Endothelial cell of umbilical vein (primary cell): ENCODE measurements at regions not wholly inside any gene's neighbourhood (a gene's known extent, or its start where the extent isn't known, plus 50 kb on each side); places are given as distances from the start of the nearest gene placed in this dataset.

Source experiments
- BruUV-seq: library from RNA; stranded (reverse); fragments of 400-500 nt; replicated peaks from 2 replicates; lab custom pipeline; 2021; lab: Mats Ljungman, UMichigan
- CTCF ChIA-PET: fragments of 300-600, 350-600 bp; sonication (Branson Sonifier 250); formaldehyde crosslinking; loops from one replicate; lab custom pipeline; 2021; ENCODE audit warnings: antibody characterized with exemption, inconsistent platforms; lab: Charles Lee
- POLR2A ChIA-PET: fragments of 300-600, 350-600 bp; sonication (Branson Sonifier 250); formaldehyde crosslinking; loops from one replicate; lab custom pipeline; 2021; ENCODE audit warnings: antibody characterized with exemption, inconsistent platforms; lab: Charles Lee
- DNase-seq: peaks from one replicate; pipeline ENCODE4 v3.0.0-alpha.2; 2011; ENCODE audit warnings: low read depth, low spot score
- FAIRE-seq: peaks from 2 replicates; lab custom pipeline; 2011; peaks lifted over from hg19 to GRCh38; lab: Jason Lieb, UNC
- H2AFZ ChIP-seq: 2 replicates; pipeline ENCODE4 v1.6.0; 2012; ENCODE audit warnings: low read depth, low read length, control low read depth, inconsistent platforms
- H3K27ac ChIP-seq: 2 replicates; pipeline ENCODE4 v1.5.1; 2011; ENCODE audit warnings: low read depth, mild to moderate bottlenecking, control low read depth, low read length, moderate library complexity; ENCODE audit not compliant: insufficient read depth
- H3K27me3 ChIP-seq, 2 experiments: 2 replicates each; pipeline versions ENCODE4 v1.6.0 to v1.6.1; 2011; ENCODE audit warnings: low read length in 2 of 2, mixed read lengths in 1 of 2; ENCODE audit not compliant: control insufficient read depth in 2 of 2, insufficient read depth in 2 of 2
- H3K36me3 ChIP-seq, 2 experiments: 2 replicates in 1 of 2; 3 replicates in 1 of 2; pipeline ENCODE4 v1.5.1; 2011; ENCODE audit warnings: low read length in 2 of 2, mild to moderate bottlenecking in 1 of 2, moderate library complexity in 1 of 2; ENCODE audit not compliant: control insufficient read depth in 2 of 2, insufficient read depth in 2 of 2; ENCODE audit errors: extremely low read depth in 1 of 2
- H3K4me1 ChIP-seq: 3 replicates; pipeline ENCODE4 v1.5.1; 2011; ENCODE audit warnings: mild to moderate bottlenecking, low read length; ENCODE audit not compliant: control insufficient read depth, insufficient read depth; ENCODE audit errors: extremely low read depth
- H3K4me2 ChIP-seq: 2 replicates; pipeline ENCODE4 v1.6.1; 2011; ENCODE audit warnings: low read length, control low read depth, mixed read lengths; ENCODE audit not compliant: insufficient read depth
- H3K4me3 ChIP-seq, 3 experiments: fragments of 200-600 bp in 1 of 3; sonication (generic), shearing (Covaris generic) in 1 of 3; replicated peaks in 1 of 3; 2 replicates each; pipeline ENCODE4 v1.5.1; 2011 to 2016; ENCODE audit warnings: control low read depth in 3 of 3, low read length in 3 of 3, mild to moderate bottlenecking in 2 of 3, inconsistent platforms in 1 of 3, low read depth in 1 of 3, moderate library complexity in 1 of 3; ENCODE audit not compliant: insufficient read depth in 1 of 3
- H3K79me2 ChIP-seq: 2 replicates; pipeline ENCODE4 v1.6.0; 2012; ENCODE audit warnings: low read length, inconsistent platforms; ENCODE audit not compliant: control insufficient read depth, insufficient read depth
- H3K9ac ChIP-seq: replicated peaks from 2 replicates; pipeline ENCODE3; 2011; ENCODE audit warnings: low read length, control low read depth; ENCODE audit not compliant: insufficient read depth; ENCODE audit errors: extremely low read depth
- H3K9me1 ChIP-seq: replicated peaks from 3 replicates; pipeline ENCODE4 v1.6.0; 2011; ENCODE audit warnings: mild to moderate bottlenecking, low read length; ENCODE audit not compliant: control insufficient read depth, insufficient read depth; ENCODE audit errors: extremely low read depth
- H3K9me3 ChIP-seq: replicated peaks from 2 replicates; pipeline ENCODE4 v1.5.1; 2012; ENCODE audit warnings: low read length, inconsistent platforms; ENCODE audit not compliant: control insufficient read depth, insufficient read depth
- H4K20me1 ChIP-seq: replicated peaks from 2 replicates; pipeline ENCODE3; 2011; ENCODE audit warnings: mild to moderate bottlenecking, low read length; ENCODE audit not compliant: control insufficient read depth, insufficient read depth; ENCODE audit errors: extremely low read depth
- EZH2 ChIP-seq: IDR thresholded peaks from 2 replicates; pipeline ENCODE4 v1.6.1; 2012; ENCODE audit warnings: borderline replicate concordance, low read depth, mild to moderate bottlenecking, moderate library complexity, low read length, inconsistent platforms; ENCODE audit not compliant: severe bottlenecking
- FOS ChIP-seq: IDR thresholded peaks from 2 replicates; pipeline ENCODE4 v1.6.1; 2011; ENCODE audit warnings: mild to moderate bottlenecking, low read length, moderate library complexity, borderline replicate concordance; ENCODE audit not compliant: insufficient read depth
- GATA2 ChIP-seq: IDR thresholded peaks from 2 replicates; pipeline ENCODE4 v1.7.0; 2011; ENCODE audit warnings: low read depth, mild to moderate bottlenecking, moderate library complexity, mixed read lengths, low read length; ENCODE audit not compliant: insufficient read length, insufficient read depth
- JUN ChIP-seq: IDR thresholded peaks from 2 replicates; pipeline ENCODE4 v1.6.1; 2011; ENCODE audit warnings: borderline replicate concordance, low read depth; ENCODE audit not compliant: insufficient read length, insufficient read depth
- MAX ChIP-seq: IDR thresholded peaks from 2 replicates; pipeline ENCODE4 v1.6.1; 2011; ENCODE audit not compliant: insufficient read depth, insufficient read length
- MYC ChIP-seq: IDR thresholded peaks from one replicate; pipeline ENCODE4 v1.6.1; 2011; ENCODE audit warnings: mild to moderate bottlenecking, low read depth, low read length
- POLR2A ChIP-seq: IDR thresholded peaks from 2 replicates; pipeline ENCODE4 v1.6.1; 2012; ENCODE audit warnings: low read depth, mild to moderate bottlenecking, control low read depth, low read length
- POLR2AphosphoS5 ChIP-seq: IDR thresholded peaks from 2 replicates; pipeline ENCODE4 v1.6.1; 2012; ENCODE audit warnings: low read depth, mild to moderate bottlenecking, control low read depth, low read length, moderate library complexity; ENCODE audit not compliant: insufficient read depth
- dilution Hi-C: fragments of 300-500 bp; cut with MboI; formaldehyde crosslinking; loops from one replicate; pipeline ENCODE4 v1.15.0; 2019; ENCODE audit warnings: low sequenced_read_pairs; ENCODE audit not compliant: extremely low pct_ligation_motif_present
- intact Hi-C: fragments of 100-400 bp; cut with micrococcal nuclease; formaldehyde crosslinking; loops from one replicate; pipeline ENCODE4 v1.10.0; 2022
- TF ChIP-seq, protein P1 (sequence below), 2 donors: IDR thresholded peaks; 1 replicate in 1 of 2; 2 replicates in 1 of 2; pipeline ENCODE4 v1.5.1; 2011; ENCODE audit warnings: low read length in 2 of 2, mild to moderate bottlenecking in 2 of 2, moderate library complexity in 2 of 2, control low read depth in 1 of 2, inconsistent platforms in 1 of 2, low read depth in 1 of 2; ENCODE audit not compliant: insufficient read depth in 1 of 2; ENCODE audit errors: extremely low read depth in 1 of 2

GRCh38 chr14:29062466-29062865 lies 295.9 kb downstream of the FOXG1 start:
- intact Hi-C loops (no loop called here), dilution Hi-C loops (no loop called here)
- Histone ChIP-seq H4K20me1 (no peaks in the 10 kb centered on the region), H3K9me1 (no peaks in the 10 kb centered on the region), H3K9ac (no peak overlapping the region), H3K4me2 (no peak overlapping the region), H3K9me3 (no peaks in the 10 kb centered on the region), H3K36me3 (no peaks in the 10 kb centered on the region), H3K4me3 (no peak overlapping the region), H2AFZ (no peak overlapping the region), H3K4me1 (no peaks in the 10 kb centered on the region), H3K27me3 (no peaks in the 10 kb centered on the region), H3K79me2 (no peaks in the 10 kb centered on the region), H3K27ac (no peak overlapping the region)
- TF ChIP-seq POLR2AphosphoS5 (no peak), JUN (no peak), POLR2A (no peak), GATA2 (no peak), MYC (no peak), MAX (no peak), FOS (no peak), EZH2 (no peak)
- TF ChIP-seq, protein P1, sequence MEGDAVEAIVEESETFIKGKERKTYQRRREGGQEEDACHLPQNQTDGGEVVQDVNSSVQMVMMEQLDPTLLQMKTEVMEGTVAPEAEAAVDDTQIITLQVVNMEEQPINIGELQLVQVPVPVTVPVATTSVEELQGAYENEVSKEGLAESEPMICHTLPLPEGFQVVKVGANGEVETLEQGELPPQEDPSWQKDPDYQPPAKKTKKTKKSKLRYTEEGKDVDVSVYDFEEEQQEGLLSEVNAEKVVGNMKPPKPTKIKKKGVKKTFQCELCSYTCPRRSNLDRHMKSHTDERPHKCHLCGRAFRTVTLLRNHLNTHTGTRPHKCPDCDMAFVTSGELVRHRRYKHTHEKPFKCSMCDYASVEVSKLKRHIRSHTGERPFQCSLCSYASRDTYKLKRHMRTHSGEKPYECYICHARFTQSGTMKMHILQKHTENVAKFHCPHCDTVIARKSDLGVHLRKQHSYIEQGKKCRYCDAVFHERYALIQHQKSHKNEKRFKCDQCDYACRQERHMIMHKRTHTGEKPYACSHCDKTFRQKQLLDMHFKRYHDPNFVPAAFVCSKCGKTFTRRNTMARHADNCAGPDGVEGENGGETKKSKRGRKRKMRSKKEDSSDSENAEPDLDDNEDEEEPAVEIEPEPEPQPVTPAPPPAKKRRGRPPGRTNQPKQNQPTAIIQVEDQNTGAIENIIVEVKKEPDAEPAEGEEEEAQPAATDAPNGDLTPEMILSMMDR (IDR thresholded peaks at IDR 0.05; ENCODE audit: extremely low read depth in 1 of 2, insufficient read depth in 1 of 2, low read depth in 1 of 2, low read length in 2 of 2), result no peak
- BruUV-seq, result no TSS peak
- DNase-seq (no peak), FAIRE-seq (no peak)
- CTCF ChIA-PET, result no interaction called here
- POLR2A ChIA-PET, result no interaction called here
